HG03460 (cell line): ENCODE measurements at regions not wholly inside any gene's neighbourhood (a gene's known extent, or its start where the extent isn't known, plus 50 kb on each side); places are given as distances from the start of the nearest gene placed in this dataset.
"Not testable (repeated sequence)": the region's sequence is repeated elsewhere in the genome, so short reads cannot be mapped to it uniquely, and the experiment has no call there.

Source experiments
- ATAC-seq: cut with Tn5 transposase; IDR thresholded peaks from one replicate; pipeline ENCODE4 v1.9.1; 2021; ENCODE audit not compliant: unreplicated experiment

GRCh38 chr3:115385774-115386730 lies 237.3 kb upstream of the GAP43 start:
- ATAC-seq = no peak

- no peak for ATAC-seq
Measured at GRCh38 chr3:115388166-115388565, 235.1 kb upstream of the GAP43 start.

- ATAC-seq = no peak
Measured at GRCh38 chr3:115388811-115389210, 234.5 kb upstream of the GAP43 start.

- ATAC-seq = no peak
Measured at GRCh38 chr3:115396801-115397200, 226.5 kb upstream of the GAP43 start.

GRCh38 chr3:115397433-115397832 lies 225.9 kb upstream of the GAP43 start:
- ATAC-seq = no peak

GRCh38 chr3:115398506-115398905 lies 224.8 kb upstream of the GAP43 start:
- no peak for ATAC-seq

- ATAC-seq = no peak
Measured at GRCh38 chr3:115399750-115400149, 223.6 kb upstream of the GAP43 start.

GRCh38 chr3:115401298-115401697 lies 222.0 kb upstream of the GAP43 start:
- no peak for ATAC-seq

- no peak for ATAC-seq
Measured at GRCh38 chr3:115401851-115402501, 221.3 kb upstream of the GAP43 start.

GRCh38 chr3:115402651-115403050 lies 220.7 kb upstream of the GAP43 start:
- no peak for ATAC-seq

GRCh38 chr3:115403786-115404185 lies 219.5 kb upstream of the GAP43 start:
- ATAC-seq = no peak

GRCh38 chr3:115409596-115409995 lies 213.7 kb upstream of the GAP43 start:
- no peak for ATAC-seq

- ATAC-seq = not testable (repeated sequence)
Measured at GRCh38 chr3:115414610-115415009, 208.7 kb upstream of the GAP43 start.

- no peak for ATAC-seq
Measured at GRCh38 chr3:115415246-115415996, 207.9 kb upstream of the GAP43 start.

- ATAC-seq = no peak
Measured at GRCh38 chr3:115418583-115418982, 204.7 kb upstream of the GAP43 start.

- ATAC-seq = no peak
Measured at GRCh38 chr3:115420086-115420485, 203.2 kb upstream of the GAP43 start.

- ATAC-seq = no peak
Measured at GRCh38 chr3:115423170-115423569, 200.1 kb upstream of the GAP43 start.

- no peak for ATAC-seq
Measured at GRCh38 chr3:115428841-115429240, 194.5 kb upstream of the GAP43 start.

GRCh38 chr3:115436767-115437301 lies 186.5 kb upstream of the GAP43 start:
- no peak for ATAC-seq

GRCh38 chr3:115438799-115439198 lies 184.5 kb upstream of the GAP43 start:
- ATAC-seq = no peak

- no peak for ATAC-seq
Measured at GRCh38 chr3:115445559-115445958, 177.8 kb upstream of the GAP43 start.
